ENCODE measurements at regions not wholly inside any gene's neighbourhood (a gene's known extent, or its start where the extent isn't known, plus 50 kb on each side); places are given as distances from the start of the nearest gene placed in this dataset.

- DNase-seq = no peak
These were observed 358.8 kb upstream of the MEOX2 start for GRCh38 chr7:16045296-16045695.

- DNase-seq = no peak
These were observed 358.2 kb upstream of the MEOX2 start for GRCh38 chr7:16044645-16045044.

- DNase-seq = no peak
These were observed 353.9 kb upstream of the MEOX2 start for GRCh38 chr7:16040346-16040745.

- DNase-seq = no peak
These were observed 352.4 kb upstream of the MEOX2 start for GRCh38 chr7:16038906-16039305.

- no peak for DNase-seq
These were observed 348.9 kb upstream of the MEOX2 start for GRCh38 chr7:16035392-16035791.

GRCh38 chr7:16034866-16035265 lies 348.4 kb upstream of the MEOX2 start:
- DNase-seq = no peak

- DNase-seq = no peak
These were observed 347.9 kb upstream of the MEOX2 start for GRCh38 chr7:16034353-16034752.

GRCh38 chr7:16033233-16033632 lies 346.8 kb upstream of the MEOX2 start:
- DNase-seq = no peak

GRCh38 chr7:16028636-16029035 lies 342.2 kb upstream of the MEOX2 start:
- no peak for DNase-seq

GRCh38 chr7:16028103-16028502 lies 341.6 kb upstream of the MEOX2 start:
- no peak for DNase-seq

GRCh38 chr7:16027396-16027795 lies 340.9 kb upstream of the MEOX2 start:
- no peak for DNase-seq

- no peak for DNase-seq
These were observed 340.0 kb upstream of the MEOX2 start for GRCh38 chr7:16026253-16027020.

GRCh38 chr7:16025696-16026095 lies 339.2 kb upstream of the MEOX2 start:
- no peak for DNase-seq

- no peak for DNase-seq
These were observed 337.0 kb upstream of the MEOX2 start for GRCh38 chr7:16023503-16023902.

- DNase-seq = no peak
These were observed 336.6 kb upstream of the MEOX2 start for GRCh38 chr7:16023046-16023445.

GRCh38 chr7:16021851-16022250 lies 335.4 kb upstream of the MEOX2 start:
- no peak for DNase-seq

GRCh38 chr7:16015981-16016380 lies 329.5 kb upstream of the MEOX2 start:
- DNase-seq = no peak

GRCh38 chr7:16014031-16014430 lies 327.5 kb upstream of the MEOX2 start:
- DNase-seq = no peak

GRCh38 chr7:16007911-16008310 lies 321.4 kb upstream of the MEOX2 start:
- DNase-seq = no peak

GRCh38 chr7:16004702-16005101 lies 318.2 kb upstream of the MEOX2 start:
- DNase-seq = no peak

- no peak for DNase-seq
These were observed 315.0 kb upstream of the MEOX2 start for GRCh38 chr7:16001477-16001876.

- no peak for DNase-seq
These were observed 312.1 kb upstream of the MEOX2 start for GRCh38 chr7:15998617-15999016.

- DNase-seq = no peak
These were observed 308.5 kb upstream of the MEOX2 start for GRCh38 chr7:15995027-15995426.

GRCh38 chr7:15989194-15989593 lies 302.7 kb upstream of the MEOX2 start:
- no peak for DNase-seq
